GM18517 (cell line): ENCODE measurements at regions not wholly inside any gene's neighbourhood (a gene's known extent, or its start where the extent isn't known, plus 50 kb on each side); places are given as distances from the start of the nearest gene placed in this dataset.

Source experiments
- ATAC-seq: cut with Tn5 transposase; IDR thresholded peaks from one replicate; pipeline ENCODE4 v1.9.1; 2021; ENCODE audit warnings: mild to moderate bottlenecking, moderate library complexity; ENCODE audit not compliant: unreplicated experiment

GRCh38 chr2:122156176-122156890, 400.9 kb downstream of the TSN start:
- ATAC-seq, result no peak

GRCh38 chr2:122157158-122157557, 401.7 kb downstream of the TSN start:
- no peak for ATAC-seq

- no peak for ATAC-seq
These were observed 408.2 kb downstream of the TSN start for GRCh38 chr2:122163617-122164016.

GRCh38 chr2:122164964-122165363, 409.5 kb downstream of the TSN start:
- ATAC-seq, result no peak

GRCh38 chr2:122166820-122167219, 411.4 kb downstream of the TSN start:
- ATAC-seq, result no peak

- no peak for ATAC-seq
These were observed 412.1 kb downstream of the TSN start for GRCh38 chr2:122167515-122167914.

- ATAC-seq, result no peak
These were observed 413.3 kb downstream of the TSN start for GRCh38 chr2:122168799-122169198.

GRCh38 chr2:122172812-122173211, 417.4 kb downstream of the TSN start:
- no peak for ATAC-seq

GRCh38 chr2:122174061-122174460, 418.6 kb downstream of the TSN start:
- ATAC-seq, result no peak

GRCh38 chr2:122179492-122180165, 424.2 kb downstream of the TSN start:
- ATAC-seq, result no peak

- no peak for ATAC-seq
These were observed 425.5 kb downstream of the TSN start for GRCh38 chr2:122180972-122181371.

- ATAC-seq, result no peak
These were observed 427.3 kb downstream of the TSN start for GRCh38 chr2:122182616-122183355.

- ATAC-seq, result no peak
These were observed 428.4 kb downstream of the TSN start for GRCh38 chr2:122183890-122184289.

GRCh38 chr2:122186761-122187222, 431.3 kb downstream of the TSN start:
- no peak for ATAC-seq

GRCh38 chr2:122191331-122191730, 435.9 kb downstream of the TSN start:
- ATAC-seq, result no peak

GRCh38 chr2:122193622-122194021, 438.2 kb downstream of the TSN start:
- no peak for ATAC-seq

- ATAC-seq, result no peak
These were observed 439.1 kb downstream of the TSN start for GRCh38 chr2:122194546-122194945.

GRCh38 chr2:122203523-122203922, 448.1 kb downstream of the TSN start:
- ATAC-seq, result no peak

GRCh38 chr2:122205641-122206040, 450.2 kb downstream of the TSN start:
- ATAC-seq, result no peak

- ATAC-seq, result no peak
These were observed 450.6 kb downstream of the TSN start for GRCh38 chr2:122206101-122206500.

- no peak for ATAC-seq
These were observed 453.9 kb downstream of the TSN start for GRCh38 chr2:122209377-122209776.

- ATAC-seq, result no peak
These were observed 454.6 kb downstream of the TSN start for GRCh38 chr2:122210065-122210464.
